ENCODE measurements at regions not wholly inside any gene's neighbourhood (a gene's known extent, or its start where the extent isn't known, plus 50 kb on each side); places are given as distances from the start of the nearest gene placed in this dataset.

- no peak for TF ChIP-seq CTCF (conservative IDR thresholded peaks at IDR 0.05)
- no peak for TF ChIP-seq ZFX (IDR thresholded peaks at IDR 0.05)
Measured at GRCh38 chr5:119953474-119953873, 324.1 kb downstream of the FAM170A start.

All from C4-2B (cell line).